PC-9 (cell line): ENCODE measurements at regions not wholly inside any gene's neighbourhood (a gene's known extent, or its start where the extent isn't known, plus 50 kb on each side); places are given as distances from the start of the nearest gene placed in this dataset.

Source experiments
- BruUV-seq: library from RNA; stranded (reverse); fragments of 400-500 nt; replicated peaks from 2 replicates; lab custom pipeline; 2021; lab: Mats Ljungman, UMichigan
- CTCF ChIA-PET: fragments of 300-600 bp; sonication (Branson Sonifier 250); formaldehyde crosslinking; loops from one replicate; lab custom pipeline; 2022; ENCODE audit warnings: antibody characterized with exemption; lab: Charles Lee
- POLR2A ChIA-PET: fragments of 300-600 bp; sonication (Branson Sonifier 250); formaldehyde crosslinking; loops from one replicate; lab custom pipeline; 2022; ENCODE audit warnings: antibody characterized with exemption; ENCODE audit not compliant: unreplicated experiment; lab: Charles Lee
- DNase-seq, 2 experiments: peaks; one replicate each; pipeline versions ENCODE4 v3.0.0 to v3.0.0-alpha.2; 2015 to 2022; ENCODE audit warnings: mixed read lengths in 1 of 2
- H2AFZ ChIP-seq: fragments of 200-600 bp; sonication (generic); 2 replicates; pipeline ENCODE4 v1.8.1; 2017; ENCODE audit warnings: antibody characterized with exemption
- H3F3A ChIP-seq: fragments of 200-600 bp; sonication (generic); 2 replicates; pipeline ENCODE4 v1.8.1; 2017; ENCODE audit warnings: antibody characterized with exemption, mild to moderate bottlenecking, low read depth; ENCODE audit not compliant: insufficient read depth
- H3K27ac ChIP-seq: fragments of 200-600 bp; sonication (generic); 2 replicates; pipeline ENCODE4 v1.6.1; 2016; ENCODE audit warnings: mixed run types
- H3K27me3 ChIP-seq: fragments of 200-600 bp; sonication (generic); 2 replicates; pipeline ENCODE4 v1.6.1; 2016; ENCODE audit warnings: low read depth, mixed run types; ENCODE audit not compliant: insufficient read depth
- H3K36me3 ChIP-seq: fragments of 200-600 bp; sonication (generic); 2 replicates; pipeline ENCODE4 v1.6.1; 2016; ENCODE audit warnings: low read depth, mixed run types
- H3K4me1 ChIP-seq: fragments of 200-600 bp; sonication (generic); replicated peaks from 2 replicates; pipeline ENCODE4 v1.6.1; 2016; ENCODE audit warnings: mixed run types; ENCODE audit not compliant: insufficient read depth
- H3K4me2 ChIP-seq: fragments of 200-600 bp; sonication (generic); 2 replicates; pipeline ENCODE4 v1.6.1; 2017; ENCODE audit warnings: mixed run types
- H3K4me3 ChIP-seq: fragments of 200-600 bp; sonication (generic); 2 replicates; pipeline ENCODE4 v1.6.1; 2016; ENCODE audit warnings: mixed run types
- H3K79me2 ChIP-seq: fragments of 200-600 bp; sonication (generic); 2 replicates; pipeline ENCODE4 v1.6.1; 2017; ENCODE audit warnings: low read depth, mixed run types
- H3K9me2 ChIP-seq: fragments of 200-600 bp; sonication (generic); 2 replicates; pipeline ENCODE4 v1.8.1; 2017; ENCODE audit warnings: mild to moderate bottlenecking; ENCODE audit not compliant: insufficient read depth
- H3K9me3 ChIP-seq: fragments of 200-600 bp; sonication (generic); 2 replicates; pipeline ENCODE4 v1.8.1; 2016; ENCODE audit warnings: low read depth; ENCODE audit not compliant: insufficient read depth
- H4K20me1 ChIP-seq: fragments of 200-600 bp; sonication (generic); 2 replicates; pipeline ENCODE4 v1.8.1; 2017; ENCODE audit not compliant: insufficient read depth
- EZH2 ChIP-seq: fragments of 200-600 bp; sonication (generic); IDR thresholded peaks from 2 replicates; pipeline ENCODE4 v1.8.0; 2017; ENCODE audit warnings: antibody characterized with exemption, low read depth
- intact Hi-C: fragments of 100-400 bp; cut with micrococcal nuclease; formaldehyde crosslinking; loops from one replicate; pipeline ENCODE4 v1.10.0; 2022; ENCODE audit not compliant: unreplicated experiment
- TF ChIP-seq, protein P1 (sequence below): fragments of 200-600 bp; sonication (generic); conservative IDR thresholded peaks from 2 replicates; pipeline ENCODE4 v1.6.1; 2017; ENCODE audit warnings: mixed run types, antibody characterized with exemption, mild to moderate bottlenecking, moderate library complexity

DNA sequence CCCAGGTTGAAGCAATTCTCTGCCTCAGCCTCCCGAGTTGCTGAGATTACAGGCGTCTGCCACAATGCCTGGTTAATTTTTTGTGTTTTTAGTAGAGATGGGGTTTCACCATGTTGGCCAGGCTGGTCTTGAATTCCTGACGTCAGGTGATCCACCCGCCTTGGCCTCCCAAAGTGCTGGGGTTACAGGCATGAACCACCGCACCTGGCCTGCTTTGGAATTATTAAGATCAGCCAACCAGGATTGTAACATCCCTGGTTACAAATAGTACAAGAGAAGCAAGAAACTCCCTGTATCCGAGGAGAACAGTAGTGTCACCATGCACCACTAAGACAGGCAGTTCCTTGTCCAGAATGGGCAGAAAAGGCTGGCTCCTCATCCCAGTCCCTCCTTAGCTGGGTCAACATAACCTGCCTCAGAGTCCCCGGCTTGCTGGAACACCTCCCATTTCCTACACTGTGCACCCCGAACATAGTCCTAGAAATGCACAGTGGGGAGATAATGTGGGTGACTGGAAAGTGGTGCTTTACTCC lies 77.2 kb upstream of the INCENP start:
- Histone ChIP-seq H3K27me3 (no peaks in the 10 kb centered on the region), H3K9me2 (no peaks in the 10 kb centered on the region), H3K9me3 (no peaks in the 10 kb centered on the region; the same call in 1 of the 2 replicates), H3K4me1 (peaks cover 99% of the 10 kb centered on the region), H3K4me3 (no peak overlapping the region), H2AFZ (no peak overlapping the region), H3K27ac (peak overlapping the region; percentile 98), H3K4me2 (peak overlapping the region; percentile 73), H4K20me1 (no peaks in the 10 kb centered on the region), H3K36me3 (no peaks in the 10 kb centered on the region), H3K79me2 (peaks cover 6% of the 10 kb centered on the region; the same call in 1 of the 2 replicates), H3F3A (peaks cover 83% of the 10 kb centered on the region)
- no peak for TF ChIP-seq EZH2
- TF ChIP-seq, protein P1, sequence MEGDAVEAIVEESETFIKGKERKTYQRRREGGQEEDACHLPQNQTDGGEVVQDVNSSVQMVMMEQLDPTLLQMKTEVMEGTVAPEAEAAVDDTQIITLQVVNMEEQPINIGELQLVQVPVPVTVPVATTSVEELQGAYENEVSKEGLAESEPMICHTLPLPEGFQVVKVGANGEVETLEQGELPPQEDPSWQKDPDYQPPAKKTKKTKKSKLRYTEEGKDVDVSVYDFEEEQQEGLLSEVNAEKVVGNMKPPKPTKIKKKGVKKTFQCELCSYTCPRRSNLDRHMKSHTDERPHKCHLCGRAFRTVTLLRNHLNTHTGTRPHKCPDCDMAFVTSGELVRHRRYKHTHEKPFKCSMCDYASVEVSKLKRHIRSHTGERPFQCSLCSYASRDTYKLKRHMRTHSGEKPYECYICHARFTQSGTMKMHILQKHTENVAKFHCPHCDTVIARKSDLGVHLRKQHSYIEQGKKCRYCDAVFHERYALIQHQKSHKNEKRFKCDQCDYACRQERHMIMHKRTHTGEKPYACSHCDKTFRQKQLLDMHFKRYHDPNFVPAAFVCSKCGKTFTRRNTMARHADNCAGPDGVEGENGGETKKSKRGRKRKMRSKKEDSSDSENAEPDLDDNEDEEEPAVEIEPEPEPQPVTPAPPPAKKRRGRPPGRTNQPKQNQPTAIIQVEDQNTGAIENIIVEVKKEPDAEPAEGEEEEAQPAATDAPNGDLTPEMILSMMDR: no peak
- BruUV-seq: TSS peak; percentile 75
- intact Hi-C loops: loop anchor here (10.0 kb wide), 1 partner anchor 352 kb away; no protein-coding TSS in a partner anchor
- POLR2A ChIA-PET: interaction anchor here (0.6 to 2.3 kb wide), 3 partner anchors 71 to 1217 kb away, joined by 3 to 13 read pairs (median 4); no protein-coding TSS in a partner anchor
- CTCF ChIA-PET: interaction anchor here (0.6 to 1.7 kb wide), 2 partner anchors 74 to 85 kb away, joined by 4 read pairs; no protein-coding TSS in a partner anchor
- no peak for DNase-seq

DNA sequence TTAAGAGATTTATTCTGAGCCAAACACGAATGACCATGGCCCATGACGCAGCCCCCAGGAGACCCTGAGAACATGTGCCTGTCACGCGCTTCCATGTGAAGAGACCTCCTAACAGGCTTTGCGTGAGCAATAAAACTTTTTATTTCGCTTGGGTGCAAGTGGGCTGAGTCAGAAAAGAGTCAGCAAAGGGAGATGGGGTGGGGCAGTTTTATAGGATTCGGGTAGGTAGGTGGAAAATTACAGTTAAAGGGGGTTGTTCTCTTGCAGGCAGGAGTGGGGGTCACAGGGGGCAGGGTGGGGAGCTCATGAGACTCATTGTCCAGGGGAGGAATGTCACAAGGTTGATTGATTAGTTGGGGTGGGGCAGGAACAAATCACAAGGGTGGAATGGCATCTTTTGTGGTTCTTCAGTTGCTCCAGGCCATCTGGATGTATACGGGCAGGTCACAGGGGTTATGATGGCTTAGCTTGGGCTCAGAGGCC lies 77.2 kb upstream of the FTH1 start:
- H3K36me3 ChIP-seq: no peaks in the 10 kb centered on the region
- peaks cover 95% of the 10 kb centered on the region for H3K4me1 ChIP-seq
- peak; percentile 84 to 97 for DNase-seq
- peaks cover 6% of the 10 kb centered on the region; the same call in 1 of the 2 replicates for H3K79me2 ChIP-seq
- ChIA-PET CTCF (interaction anchor here (1.3 to 1.4 kb wide), 2 partner anchors 38 to 77 kb away, joined by 3 to 8 read pairs; partner anchors contain the start of gene FTH1), POLR2A (interaction anchor here (0.6 to 2.3 kb wide), 7 partner anchors 9 to 83 kb away, joined by 3 to 13 read pairs (median 6); no protein-coding TSS in a partner anchor)
- H3K9me2 ChIP-seq: no peaks in the 10 kb centered on the region
- TF ChIP-seq, protein P1: no peak
- TF ChIP-seq EZH2: no peak
- no peaks in the 10 kb centered on the region for H4K20me1 ChIP-seq
- no peaks in the 10 kb centered on the region for H3K27me3 ChIP-seq
- H3F3A ChIP-seq: peaks cover 72% of the 10 kb centered on the region
- H3K9me3 ChIP-seq: no peaks in the 10 kb centered on the region; the same call in 1 of the 2 replicates
- H3K27ac ChIP-seq: peak overlapping the region; percentile 98
- peak overlapping the region; percentile 73 for H3K4me2 ChIP-seq
- no TSS peak for BruUV-seq
- no peak overlapping the region for H2AFZ ChIP-seq
- H3K4me3 ChIP-seq: peak overlapping the region; percentile 16; the same call in 1 of the 2 replicates
- intact Hi-C loops: loop anchor here (1.0 to 10.0 kb wide), 4 partner anchors 19 to 350 kb away; no protein-coding TSS in a partner anchor

DNA sequence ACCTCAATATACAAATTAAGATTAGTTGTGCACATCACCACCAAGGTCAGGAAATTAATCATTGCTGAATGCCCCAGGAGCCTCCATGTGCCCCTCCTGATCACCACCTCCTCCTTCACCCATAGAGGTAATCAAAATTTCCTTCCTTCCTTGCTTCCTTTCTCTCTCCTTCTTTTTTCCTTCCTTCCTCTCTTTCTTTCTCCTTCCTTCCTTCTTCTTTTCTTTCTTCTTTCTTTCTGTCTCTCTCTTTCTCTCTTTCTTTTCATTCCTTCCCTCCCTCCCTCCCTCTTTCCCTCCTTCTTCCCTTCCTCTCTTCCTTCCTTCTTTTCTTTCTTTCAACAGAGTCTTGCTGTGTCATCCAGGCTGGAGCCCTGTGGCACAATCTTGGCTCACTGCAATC lies 67.9 kb upstream of the FTH1 start:
- peaks cover 19% of the 10 kb centered on the region for H3K9me3 ChIP-seq
- no peaks in the 10 kb centered on the region for H3K27me3 ChIP-seq
- ChIA-PET CTCF (no interaction called here), POLR2A (interaction anchor here (0.7 kb wide), 1 partner anchor 217 kb away, joined by 17 read pairs; no protein-coding TSS in a partner anchor)
- peaks cover 9% of the 10 kb centered on the region; the same call in 1 of the 2 replicates for H3F3A ChIP-seq
- H2AFZ ChIP-seq: no peak overlapping the region
- H3K4me2 ChIP-seq: no peak overlapping the region
- no peaks in the 10 kb centered on the region for H3K79me2 ChIP-seq
- H3K36me3 ChIP-seq: no peaks in the 10 kb centered on the region; the same call in 1 of the 2 replicates
- H3K4me3 ChIP-seq: no peak overlapping the region
- no peaks in the 10 kb centered on the region for H4K20me1 ChIP-seq
- no peak for TF ChIP-seq EZH2
- TF ChIP-seq, protein P1: no peak
- H3K27ac ChIP-seq: no peak overlapping the region
- DNase-seq: no peak
- peaks cover 3% of the 10 kb centered on the region; the same call in 1 of the 2 replicates for H3K4me1 ChIP-seq
- no peaks in the 10 kb centered on the region for H3K9me2 ChIP-seq
- BruUV-seq: no TSS peak
- intact Hi-C loops: no loop called here
